MM.1S (cell line): ENCODE measurements at regions not wholly inside any gene's neighbourhood (a gene's known extent, or its start where the extent isn't known, plus 50 kb on each side); places are given as distances from the start of the nearest gene placed in this dataset.
"Not testable (repeated sequence)": the region's sequence is repeated elsewhere in the genome, so short reads cannot be mapped to it uniquely, and the experiment has no call there.

Experiments used
- DNase-seq: peaks from one replicate; pipeline ENCODE4 v3.0.0-alpha.2; 2015
- H2AFZ ChIP-seq: fragments of 300-600 bp; sonication (generic); 2 replicates; pipeline ENCODE4 v1.6.0; 2016; ENCODE audit warnings: antibody characterized with exemption, low read length
- H3F3A ChIP-seq: fragments of 300-600 bp; sonication (generic); 2 replicates; pipeline ENCODE4 v1.6.1; 2016; ENCODE audit warnings: mild to moderate bottlenecking, antibody characterized with exemption, low read length, moderate library complexity, mixed read lengths; ENCODE audit not compliant: insufficient read depth
- H3K27ac ChIP-seq: fragments of 300-600 bp; sonication (generic); 2 replicates; pipeline ENCODE4 v1.5.1; 2016; ENCODE audit warnings: mild to moderate bottlenecking, low read length
- H3K27me3 ChIP-seq: fragments of 300-600 bp; sonication (generic); replicated peaks from 2 replicates; pipeline ENCODE4 v1.6.0; 2016; ENCODE audit warnings: low read length; ENCODE audit not compliant: insufficient read depth
- H3K36me3 ChIP-seq: fragments of 300-600 bp; sonication (generic); replicated peaks from 2 replicates; pipeline ENCODE4 v1.6.1; 2016; ENCODE audit warnings: mild to moderate bottlenecking, low read length, mixed read lengths; ENCODE audit not compliant: insufficient read depth
- H3K4me1 ChIP-seq: fragments of 300-600 bp; sonication (generic); 2 replicates; pipeline ENCODE4 v1.6.1; 2016; ENCODE audit warnings: low read length, mixed read lengths
- H3K4me2 ChIP-seq: fragments of 300-600 bp; sonication (generic); 2 replicates; pipeline ENCODE4 v1.6.0; 2016; ENCODE audit warnings: low read depth, low read length
- H3K4me3 ChIP-seq: fragments of 300-600 bp; sonication (generic); 2 replicates; pipeline ENCODE4 v1.5.1; 2016; ENCODE audit warnings: low read length, mixed read lengths
- H3K79me2 ChIP-seq: fragments of 300-600 bp; sonication (generic); 2 replicates; pipeline ENCODE4 v1.6.1; 2016; ENCODE audit warnings: mixed run types, low read length, mixed read lengths
- H3K9ac ChIP-seq: fragments of 300-600 bp; sonication (generic); 2 replicates; pipeline ENCODE4 v1.6.1; 2016; ENCODE audit warnings: low read length, mixed read lengths
- H3K9me2 ChIP-seq: fragments of 300-600 bp; sonication (generic); replicated peaks from 2 replicates; pipeline ENCODE4 v1.6.1; 2016; ENCODE audit warnings: mild to moderate bottlenecking, low read length, mixed read lengths; ENCODE audit not compliant: insufficient read depth
- H3K9me3 ChIP-seq: fragments of 300-600 bp; sonication (generic); replicated peaks from 2 replicates; pipeline ENCODE4 v1.6.1; 2016; ENCODE audit warnings: mild to moderate bottlenecking, low read length, mixed read lengths; ENCODE audit not compliant: insufficient read depth
- H4K20me1 ChIP-seq: fragments of 300-600 bp; sonication (generic); 2 replicates; pipeline ENCODE4 v1.6.1; 2016; ENCODE audit warnings: mild to moderate bottlenecking, low read length, moderate library complexity, mixed read lengths; ENCODE audit not compliant: insufficient read depth
- EZH2 ChIP-seq: fragments of 300-600 bp; sonication (generic); optimal IDR thresholded peaks from 2 replicates; pipeline ENCODE3; 2017; ENCODE audit warnings: low read depth, mild to moderate bottlenecking, antibody characterized with exemption, low read length, mixed read lengths
- EZH2phosphoT487 ChIP-seq: fragments of 300-600 bp; sonication (generic); IDR thresholded peaks from 2 replicates; pipeline ENCODE4 v1.6.1; 2018; ENCODE audit warnings: antibody characterized with exemption, low read length
- TF ChIP-seq, protein P1 (sequence below): fragments of 300-600 bp; sonication (generic); IDR thresholded peaks from 2 replicates; pipeline ENCODE4 v1.5.1; 2016; ENCODE audit warnings: antibody characterized with exemption, low read length, mixed read lengths

DNA sequence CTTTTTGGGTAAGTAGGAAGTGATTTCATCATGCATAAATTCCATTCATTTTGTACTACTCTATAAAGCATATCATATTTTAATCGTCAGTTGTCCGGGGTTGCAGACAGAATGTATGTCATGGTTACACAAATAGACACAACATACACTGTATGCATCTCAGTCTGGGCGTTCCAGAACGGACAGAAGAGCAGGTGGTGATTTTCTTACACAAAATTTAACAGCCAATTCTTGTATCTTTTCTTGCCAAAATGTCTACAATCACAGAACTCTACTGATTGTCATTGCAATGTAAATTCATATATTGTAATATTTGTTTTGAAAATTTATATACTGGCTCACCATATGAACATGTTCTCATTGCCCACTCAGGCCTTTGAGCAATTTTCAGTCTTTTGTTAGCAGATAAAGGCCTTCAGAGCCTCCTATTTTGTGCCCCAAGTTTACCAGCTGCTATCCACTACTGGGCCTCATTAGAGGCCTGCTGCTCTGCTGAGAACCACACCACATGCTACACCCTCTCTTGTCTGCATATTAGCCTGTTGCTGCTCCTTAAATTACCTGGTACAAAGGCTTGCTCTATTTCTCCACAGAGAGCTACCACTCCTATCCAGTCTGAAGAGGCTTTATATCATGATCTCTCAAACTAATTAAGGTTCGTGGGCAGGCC lies 61.5 kb downstream of the PRDM13 start:
- Histone ChIP-seq H3K4me2 (no peak overlapping the region), H3K79me2 (no peaks in the 10 kb centered on the region), H2AFZ (no peak overlapping the region), H3K27ac (no peak overlapping the region), H3K9ac (no peak overlapping the region), H3K9me3 (no peaks in the 10 kb centered on the region), H3K4me1 (no peaks in the 10 kb centered on the region), H3K9me2 (no peaks in the 10 kb centered on the region), H3K4me3 (no peak overlapping the region), H3K36me3 (no peaks in the 10 kb centered on the region), H3K27me3 (no peaks in the 10 kb centered on the region), H4K20me1 (no peaks in the 10 kb centered on the region), H3F3A (no peaks in the 10 kb centered on the region)
- DNase-seq, result no peak
- TF ChIP-seq, protein P1, sequence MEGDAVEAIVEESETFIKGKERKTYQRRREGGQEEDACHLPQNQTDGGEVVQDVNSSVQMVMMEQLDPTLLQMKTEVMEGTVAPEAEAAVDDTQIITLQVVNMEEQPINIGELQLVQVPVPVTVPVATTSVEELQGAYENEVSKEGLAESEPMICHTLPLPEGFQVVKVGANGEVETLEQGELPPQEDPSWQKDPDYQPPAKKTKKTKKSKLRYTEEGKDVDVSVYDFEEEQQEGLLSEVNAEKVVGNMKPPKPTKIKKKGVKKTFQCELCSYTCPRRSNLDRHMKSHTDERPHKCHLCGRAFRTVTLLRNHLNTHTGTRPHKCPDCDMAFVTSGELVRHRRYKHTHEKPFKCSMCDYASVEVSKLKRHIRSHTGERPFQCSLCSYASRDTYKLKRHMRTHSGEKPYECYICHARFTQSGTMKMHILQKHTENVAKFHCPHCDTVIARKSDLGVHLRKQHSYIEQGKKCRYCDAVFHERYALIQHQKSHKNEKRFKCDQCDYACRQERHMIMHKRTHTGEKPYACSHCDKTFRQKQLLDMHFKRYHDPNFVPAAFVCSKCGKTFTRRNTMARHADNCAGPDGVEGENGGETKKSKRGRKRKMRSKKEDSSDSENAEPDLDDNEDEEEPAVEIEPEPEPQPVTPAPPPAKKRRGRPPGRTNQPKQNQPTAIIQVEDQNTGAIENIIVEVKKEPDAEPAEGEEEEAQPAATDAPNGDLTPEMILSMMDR, result no peak

DNA sequence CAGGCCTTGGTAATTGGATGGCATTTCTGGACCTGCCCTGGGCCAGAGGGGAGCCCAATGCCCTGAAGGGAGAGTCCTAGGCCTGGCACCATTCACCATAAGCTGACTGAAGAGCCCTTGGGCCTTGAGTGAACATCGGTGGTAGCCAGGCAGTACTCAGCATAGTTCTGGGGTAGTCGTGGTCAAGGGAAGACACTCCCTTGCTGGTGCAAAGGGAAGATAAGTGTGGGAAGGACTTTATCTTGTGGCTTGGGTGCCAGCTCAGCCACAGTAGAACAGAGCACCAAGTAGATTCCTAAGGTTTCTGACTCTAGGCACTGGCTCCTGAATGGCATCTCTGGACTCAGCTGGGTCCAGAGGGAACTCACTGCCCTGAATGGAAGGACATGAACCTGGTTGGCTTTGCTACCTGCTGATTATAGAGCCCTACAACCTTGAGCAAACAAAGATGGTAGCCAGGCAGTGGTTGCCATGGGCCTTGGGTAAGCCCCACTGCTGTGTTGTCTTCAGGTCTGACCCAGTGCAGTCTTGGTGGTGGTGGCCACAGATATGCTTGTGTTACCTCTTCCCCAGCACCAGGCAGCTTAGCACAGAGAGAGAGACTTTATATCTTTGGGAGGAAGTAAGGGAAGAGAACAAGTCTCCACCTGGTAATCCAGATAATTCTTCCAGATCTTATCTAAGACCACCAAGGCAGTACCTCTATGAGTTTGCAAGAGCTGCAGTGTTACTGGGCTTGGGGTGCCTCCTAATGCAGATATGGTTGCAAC lies 83.5 kb downstream of the PRDM13 start:
- H3K36me3 ChIP-seq, result no peaks in the 10 kb centered on the region
- TF ChIP-seq EZH2, result no peak
- TF ChIP-seq EZH2phosphoT487, result no peak
- TF ChIP-seq, protein P1, result no peak
- no peaks in the 10 kb centered on the region for H4K20me1 ChIP-seq
- H3K4me3 ChIP-seq, result no peak overlapping the region
- H3K27ac ChIP-seq, result no peak overlapping the region
- H3K9ac ChIP-seq, result no peak overlapping the region
- no peaks in the 10 kb centered on the region for H3K27me3 ChIP-seq
- no peak for DNase-seq
- H3K4me2 ChIP-seq, result no peak overlapping the region
- H3K79me2 ChIP-seq, result no peaks in the 10 kb centered on the region
- no peaks in the 10 kb centered on the region for H3K9me3 ChIP-seq
- H3K4me1 ChIP-seq, result no peaks in the 10 kb centered on the region
- H3F3A ChIP-seq, result no peaks in the 10 kb centered on the region
- no peaks in the 10 kb centered on the region for H3K9me2 ChIP-seq
- no peak overlapping the region for H2AFZ ChIP-seq

DNA sequence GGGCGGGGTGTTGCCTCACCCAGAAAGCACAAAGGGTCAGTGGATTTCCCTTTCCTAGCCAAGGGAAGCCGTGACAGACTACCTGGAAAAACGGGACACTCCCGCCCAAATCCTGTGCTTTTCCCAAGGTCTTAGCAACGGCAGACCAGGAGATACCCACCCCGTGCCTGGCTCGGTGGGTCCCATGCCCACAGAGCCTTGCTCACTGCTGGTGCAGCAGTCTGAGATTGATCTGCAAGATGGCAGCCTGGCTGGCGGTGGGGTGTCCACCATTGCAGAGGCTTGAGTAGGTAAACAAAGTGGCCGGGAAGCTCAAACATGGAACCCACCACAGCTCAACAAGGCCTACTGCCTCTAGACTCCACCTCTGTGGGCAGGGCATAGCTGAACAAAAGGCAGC lies 95.7 kb downstream of the PRDM13 start:
- H3K9ac ChIP-seq, H3K36me3 ChIP-seq, H3K27ac ChIP-seq, H3F3A ChIP-seq, H3K4me2 ChIP-seq, H3K9me3 ChIP-seq, H3K79me2 ChIP-seq, H3K9me2 ChIP-seq, H2AFZ ChIP-seq, H4K20me1 ChIP-seq, H3K4me1 ChIP-seq, H3K27me3 ChIP-seq, H3K4me3 ChIP-seq, DNase-seq: not testable (repeated sequence)

DNA sequence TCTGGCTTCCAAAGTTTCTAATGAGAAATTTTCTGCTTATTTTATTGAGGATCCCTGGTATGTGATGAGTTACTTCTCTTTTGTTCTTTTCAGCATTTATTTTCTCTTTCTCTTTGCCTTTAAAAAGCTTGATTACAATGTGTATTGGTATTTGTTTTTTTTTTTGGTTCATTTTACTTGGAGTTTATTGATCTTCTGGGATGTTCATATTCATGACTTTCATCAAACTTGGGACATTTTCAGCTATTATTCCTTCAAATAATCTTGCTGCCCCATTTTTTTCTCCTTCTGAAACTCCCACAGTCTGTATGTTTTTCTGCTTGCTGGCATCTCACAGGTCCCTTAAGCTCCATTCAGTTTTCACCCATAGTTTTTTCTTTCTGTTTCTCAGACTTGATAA lies 102.4 kb downstream of the PRDM13 start:
- H4K20me1 ChIP-seq, result no peaks in the 10 kb centered on the region
- H3K4me3 ChIP-seq, result no peak overlapping the region
- H3K27ac ChIP-seq, result no peak overlapping the region
- no peaks in the 10 kb centered on the region for H3K27me3 ChIP-seq
- H3K9me3 ChIP-seq, result no peaks in the 10 kb centered on the region
- H3K4me2 ChIP-seq, result no peak overlapping the region
- no peaks in the 10 kb centered on the region for H3K79me2 ChIP-seq
- no peak for DNase-seq
- no peaks in the 10 kb centered on the region for H3F3A ChIP-seq
- H3K4me1 ChIP-seq, result no peaks in the 10 kb centered on the region
- H2AFZ ChIP-seq, result no peak overlapping the region
- H3K9ac ChIP-seq, result no peak overlapping the region
- H3K9me2 ChIP-seq, result no peaks in the 10 kb centered on the region
- no peaks in the 10 kb centered on the region for H3K36me3 ChIP-seq
- no peak for TF ChIP-seq EZH2
- TF ChIP-seq EZH2phosphoT487, result no peak
